GM19324 (cell line): ENCODE measurements at regions not wholly inside any gene's neighbourhood (a gene's known extent, or its start where the extent isn't known, plus 50 kb on each side); places are given as distances from the start of the nearest gene placed in this dataset.

ENCODE experiments used
- ATAC-seq: cut with Tn5 transposase; IDR thresholded peaks from one replicate; pipeline ENCODE4 v1.9.1; 2021; ENCODE audit warnings: mild to moderate bottlenecking, moderate library complexity; ENCODE audit not compliant: unreplicated experiment, low FRiP score

GRCh38 chr4:179447308-179447707 is 2005.1 kb upstream of the AGA start:
- ATAC-seq = no peak

GRCh38 chr4:179465131-179465797 is 2023.0 kb upstream of the AGA start:
- no peak for ATAC-seq

DNA sequence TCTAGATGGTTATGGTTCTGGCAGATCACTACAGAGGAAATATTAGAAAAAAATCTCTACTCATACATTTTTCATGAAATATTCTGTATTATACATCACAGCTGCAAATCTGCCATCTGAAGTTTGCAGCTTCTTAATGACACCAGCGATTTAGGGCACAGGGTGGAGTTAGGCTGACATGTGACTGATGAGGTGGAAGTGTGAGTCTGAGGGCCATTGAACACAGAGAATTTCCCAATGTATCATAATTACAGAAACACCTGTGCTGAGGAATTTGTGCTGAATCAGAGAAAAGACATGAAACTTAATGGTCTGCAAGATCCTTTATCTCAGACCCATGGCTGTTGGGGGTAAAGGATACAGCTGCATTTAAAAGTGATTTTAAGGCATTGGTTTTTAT is 2025.6 kb upstream of the AGA start:
- ATAC-seq = no peak

- no peak for ATAC-seq
These were observed 2029.9 kb upstream of the AGA start for GRCh38 chr4:179472164-179472563.

DNA sequence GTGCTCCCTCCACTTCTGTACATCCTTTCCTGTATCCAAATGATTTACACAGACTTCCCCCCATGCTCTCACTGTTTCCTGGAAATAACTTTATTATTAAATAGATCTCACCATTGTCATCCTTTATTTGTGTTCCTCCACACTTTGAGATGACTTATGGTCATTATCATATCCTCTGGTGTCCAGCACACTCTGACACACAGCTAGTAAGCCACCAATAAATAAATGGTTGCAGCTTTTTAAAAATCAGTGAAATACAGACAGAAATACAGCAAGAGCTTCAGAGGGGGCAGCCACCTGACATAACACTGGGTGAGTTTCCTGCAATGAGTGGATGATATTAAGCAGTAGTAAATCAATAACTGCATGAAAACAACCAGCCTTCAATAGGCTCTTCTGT is 2036.4 kb upstream of the AGA start:
- no peak for ATAC-seq

- no peak for ATAC-seq
These were observed 2043.5 kb upstream of the AGA start for GRCh38 chr4:179485781-179486180.

DNA sequence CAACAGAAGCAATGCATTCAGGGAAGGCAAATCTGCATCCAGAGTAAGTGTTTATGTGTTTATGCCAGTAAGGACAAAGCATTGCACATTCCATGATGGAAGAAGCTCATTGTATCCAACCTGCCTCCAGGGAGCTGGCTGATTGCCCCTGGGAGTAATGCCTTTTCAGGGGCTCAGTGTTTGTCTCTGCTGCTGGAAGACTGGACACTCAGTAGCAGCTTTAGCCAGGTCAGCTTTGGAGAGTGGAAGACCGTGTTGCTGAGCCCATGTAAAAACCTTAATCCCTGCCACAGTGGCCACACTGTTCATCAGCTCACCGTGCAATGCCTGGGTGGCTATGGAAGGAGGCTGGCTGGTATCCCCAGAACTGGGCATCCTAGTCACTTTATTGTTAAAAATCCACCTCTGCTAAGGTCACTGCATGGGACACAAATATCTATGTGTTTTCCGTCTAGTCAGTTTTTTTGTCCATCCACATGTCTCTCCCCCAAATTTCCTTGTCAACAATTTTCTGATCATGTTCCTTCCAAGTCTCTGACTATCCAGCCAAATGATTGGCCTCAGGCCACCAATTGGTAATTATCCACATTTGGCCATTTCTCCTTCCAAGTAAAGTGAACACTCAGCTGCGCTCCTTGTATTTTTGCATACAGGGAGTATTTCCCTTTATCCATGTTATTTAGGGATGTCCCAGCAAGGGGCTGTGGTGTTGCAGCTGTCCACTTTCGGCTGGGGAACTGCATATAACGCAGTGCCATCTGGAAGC is 2044.5 kb upstream of the AGA start:
- ATAC-seq = no peak

DNA sequence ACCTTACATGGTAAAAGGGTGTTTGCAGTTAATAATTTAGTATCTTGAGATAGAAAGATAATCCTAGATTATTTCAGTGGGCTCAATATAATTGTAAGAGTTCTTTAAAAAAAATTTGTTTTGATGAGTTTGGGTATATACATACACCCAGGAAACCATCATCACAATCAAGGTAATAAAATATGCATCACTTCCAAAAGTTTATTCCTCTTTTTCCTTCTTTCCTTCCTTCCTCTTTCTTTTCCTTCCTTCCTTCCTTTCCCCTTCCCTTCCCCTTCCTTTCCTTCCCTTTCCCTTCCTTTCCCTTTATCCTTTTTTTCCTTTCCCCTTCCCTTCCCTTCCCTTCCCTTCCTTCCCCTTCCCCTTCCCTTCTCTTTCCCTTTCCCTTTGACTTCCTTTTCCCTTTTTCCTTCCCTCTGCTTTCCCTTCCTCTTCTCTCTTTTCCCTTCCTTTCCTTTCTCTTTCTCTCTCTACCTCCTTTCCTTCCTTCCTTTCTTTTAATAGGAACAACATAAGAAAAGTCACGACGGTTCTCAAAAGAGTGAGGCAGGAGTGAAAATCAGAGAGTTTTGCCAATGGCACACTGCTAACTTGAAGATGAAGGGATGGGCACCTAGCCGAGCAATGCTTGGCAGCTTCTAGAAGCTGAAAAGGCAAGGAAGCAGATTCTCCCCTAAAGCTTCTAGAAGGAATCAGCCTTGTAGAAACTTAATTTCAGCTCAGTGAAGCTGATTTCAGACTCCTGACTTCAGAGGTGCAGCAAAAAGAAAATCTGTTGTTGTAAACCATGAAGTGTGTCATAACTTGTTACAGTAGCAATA is 2050.2 kb upstream of the AGA start:
- ATAC-seq = no peak

- no peak for ATAC-seq
These were observed 2061.7 kb upstream of the AGA start for GRCh38 chr4:179503976-179504375.

GRCh38 chr4:179509489-179509888 is 2067.3 kb upstream of the AGA start:
- ATAC-seq = no peak

DNA sequence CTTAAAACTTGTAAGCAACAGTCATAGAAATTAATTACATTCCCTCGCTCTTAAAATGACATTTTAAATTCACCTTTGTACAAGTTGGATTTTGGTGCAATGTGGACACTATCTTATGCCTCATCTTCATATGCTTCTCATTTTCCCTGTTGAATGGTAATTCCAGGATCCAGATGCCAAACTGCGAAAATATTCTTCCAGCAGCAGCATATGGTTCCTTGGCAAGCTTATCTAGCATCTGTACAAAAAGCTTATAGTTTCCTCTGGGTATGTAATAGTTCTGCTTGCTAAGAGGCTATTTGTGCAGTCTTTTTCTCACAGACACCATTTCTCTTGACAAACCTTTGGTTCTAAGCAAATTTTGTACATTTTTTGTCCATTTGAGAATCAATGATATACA is 2079.7 kb upstream of the AGA start:
- no peak for ATAC-seq

DNA sequence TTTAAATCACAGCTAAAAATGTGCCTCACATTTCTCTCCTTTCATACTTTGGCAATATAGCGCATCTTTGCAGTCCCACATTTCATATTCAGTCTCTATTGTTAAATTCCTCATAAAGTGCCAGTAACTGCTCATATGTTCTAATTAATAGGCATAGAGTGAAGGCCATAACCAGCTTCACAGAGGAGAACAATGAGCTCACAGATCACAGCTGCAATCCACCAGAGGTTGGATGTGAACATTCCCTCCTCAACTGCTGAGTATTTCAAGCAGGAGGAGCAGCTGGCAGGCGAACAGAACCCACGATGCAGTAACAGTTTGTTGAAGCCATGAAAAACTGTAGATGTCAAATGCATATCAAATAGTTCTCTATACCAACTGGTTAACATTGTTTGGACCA is 2088.7 kb upstream of the AGA start:
- no peak for ATAC-seq

GRCh38 chr4:179536694-179537093 is 2094.5 kb upstream of the AGA start:
- no peak for ATAC-seq

DNA sequence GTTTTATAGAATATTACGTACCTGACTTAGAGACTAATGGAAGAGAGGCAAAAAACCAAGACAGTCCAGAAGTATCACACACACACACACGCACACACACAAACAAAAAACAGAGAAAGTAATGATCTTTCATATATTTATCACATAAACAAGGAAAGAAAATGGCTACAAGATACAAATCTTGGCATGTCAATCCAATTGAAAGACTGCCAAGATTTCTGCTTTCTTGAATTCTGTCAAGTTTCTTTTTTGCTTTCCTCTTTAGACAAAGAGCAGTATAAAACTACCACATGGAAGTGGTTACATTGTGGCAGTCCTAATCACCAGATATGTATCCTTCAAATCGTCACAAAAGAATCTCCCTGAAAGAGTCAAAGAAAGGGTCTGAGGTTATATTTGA is 2097.4 kb upstream of the AGA start:
- ATAC-seq = no peak

DNA sequence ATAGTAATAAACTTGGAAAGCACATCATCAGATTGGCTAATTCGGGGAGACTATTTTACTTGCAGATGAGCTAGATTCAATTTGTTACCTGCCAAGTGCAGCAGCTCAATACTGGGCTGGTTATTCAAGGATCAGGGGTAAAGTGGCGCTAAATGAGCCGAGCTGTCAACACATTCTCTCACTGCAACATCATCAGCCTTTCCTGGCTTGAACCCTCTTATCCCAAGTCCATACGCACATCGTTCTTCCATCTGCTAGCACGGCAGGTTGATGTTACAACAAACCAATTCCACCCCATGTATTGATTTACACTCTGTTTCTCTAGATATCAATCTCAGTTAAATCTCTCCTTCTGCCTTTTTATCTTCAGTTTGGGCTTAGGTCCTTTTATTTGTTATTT is 2101.5 kb upstream of the AGA start:
- no peak for ATAC-seq

DNA sequence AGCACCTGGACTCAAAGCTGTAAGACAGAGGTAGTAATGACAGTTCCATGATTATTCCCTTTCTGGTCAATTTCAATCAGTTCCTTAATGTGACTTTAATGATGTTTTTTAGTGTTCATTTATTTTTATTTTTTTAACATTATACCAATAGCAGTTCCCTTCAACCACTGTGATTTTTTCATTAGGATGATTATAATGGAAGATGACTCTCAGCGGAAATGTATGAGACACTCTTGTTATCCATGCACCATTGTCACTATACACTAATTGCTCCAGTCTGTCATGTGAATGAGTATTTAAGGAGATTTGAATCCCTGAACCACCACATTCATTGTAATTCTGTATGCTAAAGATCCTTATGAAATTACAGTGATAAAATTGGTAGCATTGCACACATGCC is 2102.3 kb upstream of the AGA start:
- ATAC-seq = no peak

- no peak for ATAC-seq
These were observed 2109.9 kb upstream of the AGA start for GRCh38 chr4:179552131-179552530.

GRCh38 chr4:179563741-179564140 is 2121.5 kb upstream of the AGA start:
- ATAC-seq = no peak

DNA sequence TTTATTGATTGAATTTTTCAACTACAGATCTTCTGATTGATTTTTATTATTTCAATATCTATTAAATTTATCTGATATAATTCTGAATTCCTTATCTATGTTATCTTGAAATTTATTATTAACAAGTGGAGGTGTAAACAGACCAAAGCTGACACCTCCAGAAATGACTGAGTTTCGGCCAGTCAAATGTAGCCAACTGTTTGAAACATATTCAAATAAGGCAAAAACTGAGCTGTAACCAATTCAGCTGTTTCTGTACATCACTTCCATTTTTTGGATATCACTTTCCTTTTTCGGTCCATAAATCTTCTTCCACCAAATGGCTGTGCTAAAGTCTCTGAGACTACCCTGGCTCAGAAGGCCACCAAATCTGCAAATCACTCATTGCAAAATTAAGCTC is 2127.3 kb upstream of the AGA start:
- ATAC-seq = no peak

- no peak for ATAC-seq
These were observed 2140.1 kb upstream of the AGA start for GRCh38 chr4:179582164-179582905.

GRCh38 chr4:179583221-179583620 is 2141.0 kb upstream of the AGA start:
- ATAC-seq = no peak
